ENCODE measurements at regions not wholly inside any gene's neighbourhood (a gene's known extent, or its start where the extent isn't known, plus 50 kb on each side); places are given as distances from the start of the nearest gene placed in this dataset.
A peak's percentile ranks its signal among the peaks of the same experiment; 100 is the strongest.
"Not testable (repeated sequence)": the region's sequence is repeated elsewhere in the genome, so short reads cannot be mapped to it uniquely, and the experiment has no call there.

DNA sequence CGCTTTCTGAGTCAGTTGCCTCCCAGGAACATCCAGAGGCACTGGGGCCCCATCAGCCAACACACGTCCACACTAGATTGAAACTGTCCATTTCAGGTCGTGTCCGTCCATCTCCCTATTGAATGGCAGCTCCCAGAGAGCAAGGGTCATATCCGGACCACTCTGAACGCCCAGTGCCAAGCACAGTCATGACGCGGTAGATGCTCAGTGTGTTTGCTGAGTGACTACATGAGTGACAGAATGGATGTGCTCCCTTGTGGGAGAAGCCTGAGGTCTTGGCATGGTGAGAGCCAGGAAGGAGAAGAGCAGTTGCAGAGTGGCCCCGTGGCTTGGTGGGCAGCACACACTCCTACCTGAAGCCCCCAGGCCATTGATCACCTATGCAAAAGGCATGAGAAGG is 92.5 kb upstream of the CUX1 start:
- Histone ChIP-seq H3K27me3 (no peaks in the 10 kb centered on the region), H3K4me1 (no peaks in the 10 kb centered on the region), H3K27ac (no peak overlapping the region), H3K9me3 (no peaks in the 10 kb centered on the region), H3K4me3 (no peak overlapping the region), H3K36me3 (replicated peaks in 1 of 2; ENCODE audit: insufficient read depth in 1 of 2, low read depth in 2 of 2) (no peaks in the 10 kb centered on the region)
- 83 to 92% methylated on average over 8 to 9 of the region's 9 CpGs for WGBS, 2 donors
- intact Hi-C loops (cut with DNase I): no loop called here
- ATAC-seq: no peak
- TF ChIP-seq, protein P1, sequence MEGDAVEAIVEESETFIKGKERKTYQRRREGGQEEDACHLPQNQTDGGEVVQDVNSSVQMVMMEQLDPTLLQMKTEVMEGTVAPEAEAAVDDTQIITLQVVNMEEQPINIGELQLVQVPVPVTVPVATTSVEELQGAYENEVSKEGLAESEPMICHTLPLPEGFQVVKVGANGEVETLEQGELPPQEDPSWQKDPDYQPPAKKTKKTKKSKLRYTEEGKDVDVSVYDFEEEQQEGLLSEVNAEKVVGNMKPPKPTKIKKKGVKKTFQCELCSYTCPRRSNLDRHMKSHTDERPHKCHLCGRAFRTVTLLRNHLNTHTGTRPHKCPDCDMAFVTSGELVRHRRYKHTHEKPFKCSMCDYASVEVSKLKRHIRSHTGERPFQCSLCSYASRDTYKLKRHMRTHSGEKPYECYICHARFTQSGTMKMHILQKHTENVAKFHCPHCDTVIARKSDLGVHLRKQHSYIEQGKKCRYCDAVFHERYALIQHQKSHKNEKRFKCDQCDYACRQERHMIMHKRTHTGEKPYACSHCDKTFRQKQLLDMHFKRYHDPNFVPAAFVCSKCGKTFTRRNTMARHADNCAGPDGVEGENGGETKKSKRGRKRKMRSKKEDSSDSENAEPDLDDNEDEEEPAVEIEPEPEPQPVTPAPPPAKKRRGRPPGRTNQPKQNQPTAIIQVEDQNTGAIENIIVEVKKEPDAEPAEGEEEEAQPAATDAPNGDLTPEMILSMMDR (IDR thresholded peaks at IDR 0.05): no peak
- TF ChIP-seq POLR2A (IDR thresholded peaks at IDR 0.05): no peak
- no peak for DNase-seq

DNA sequence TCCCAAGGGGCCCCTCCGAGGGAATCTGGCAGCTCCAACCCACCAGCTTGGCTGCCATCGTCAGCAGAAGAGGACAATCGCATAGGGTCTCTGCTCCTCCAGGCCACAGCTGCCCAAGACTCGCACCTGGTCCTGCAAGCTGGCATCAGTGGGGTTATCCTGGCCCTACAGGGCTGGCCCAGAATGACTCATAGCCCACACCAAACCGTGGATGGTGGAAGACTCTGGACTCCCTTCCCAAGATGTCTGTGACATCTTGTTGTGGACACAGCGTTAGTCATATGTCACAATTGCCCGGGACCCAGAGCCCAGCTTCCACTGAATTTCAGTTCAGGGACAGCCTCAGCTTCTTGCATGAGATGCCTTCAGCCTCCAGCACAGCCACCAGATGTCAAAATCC is 91.5 kb upstream of the CUX1 start:
- H3K4me3 ChIP-seq: no peak overlapping the region
- no peak for DNase-seq
- no peaks in the 10 kb centered on the region for H3K27me3 ChIP-seq
- no peak for ATAC-seq
- 52% methylated on average over 2 to 7 of the region's 7 CpGs for WGBS, 2 donors
- no peaks in the 10 kb centered on the region for H3K36me3 ChIP-seq (replicated peaks in 1 of 2; ENCODE audit: insufficient read depth in 1 of 2, low read depth in 2 of 2)
- H3K9me3 ChIP-seq: no peaks in the 10 kb centered on the region
- TF ChIP-seq POLR2A (IDR thresholded peaks at IDR 0.05): no peak
- TF ChIP-seq, protein P1 (IDR thresholded peaks at IDR 0.05): no peak
- H3K4me1 ChIP-seq: no peaks in the 10 kb centered on the region
- intact Hi-C loops (cut with DNase I): no loop called here
- H3K27ac ChIP-seq: no peak overlapping the region

DNA sequence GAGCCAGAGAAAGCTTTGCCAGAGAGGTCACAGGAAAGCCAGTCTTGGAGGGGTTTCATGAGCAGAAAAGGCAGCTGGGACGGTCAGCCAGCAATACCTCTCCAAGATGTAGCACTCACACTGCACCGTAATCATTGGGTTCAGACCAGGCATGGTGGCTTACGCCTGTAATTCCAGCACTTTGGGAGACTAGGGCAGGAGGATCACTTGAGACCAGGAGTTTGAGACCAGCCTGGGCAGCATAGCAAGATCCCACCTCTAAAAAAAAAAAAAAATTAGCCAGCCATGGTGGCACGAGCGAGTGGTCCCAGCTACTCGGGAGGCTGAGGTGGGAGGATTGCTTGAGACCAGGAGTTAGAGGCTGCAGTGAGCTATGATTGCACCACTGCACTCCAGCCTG is 90.2 kb upstream of the CUX1 start:
- Histone ChIP-seq H3K27ac (no peak overlapping the region), H3K36me3 (replicated peaks in 1 of 2; ENCODE audit: insufficient read depth in 1 of 2, low read depth in 2 of 2) (no peaks in the 10 kb centered on the region), H3K4me3 (no peak overlapping the region), H3K4me1 (no peaks in the 10 kb centered on the region), H3K27me3 (no peaks in the 10 kb centered on the region), H3K9me3 (no peaks in the 10 kb centered on the region)
- no peak for DNase-seq
- TF ChIP-seq POLR2A (IDR thresholded peaks at IDR 0.05): no peak
- TF ChIP-seq, protein P1 (IDR thresholded peaks at IDR 0.05): no peak
- 93% methylated on average over 5 to 6 of the region's 6 CpGs for WGBS, 2 donors
- ATAC-seq: no peak
- intact Hi-C loops (cut with DNase I): no loop called here

DNA sequence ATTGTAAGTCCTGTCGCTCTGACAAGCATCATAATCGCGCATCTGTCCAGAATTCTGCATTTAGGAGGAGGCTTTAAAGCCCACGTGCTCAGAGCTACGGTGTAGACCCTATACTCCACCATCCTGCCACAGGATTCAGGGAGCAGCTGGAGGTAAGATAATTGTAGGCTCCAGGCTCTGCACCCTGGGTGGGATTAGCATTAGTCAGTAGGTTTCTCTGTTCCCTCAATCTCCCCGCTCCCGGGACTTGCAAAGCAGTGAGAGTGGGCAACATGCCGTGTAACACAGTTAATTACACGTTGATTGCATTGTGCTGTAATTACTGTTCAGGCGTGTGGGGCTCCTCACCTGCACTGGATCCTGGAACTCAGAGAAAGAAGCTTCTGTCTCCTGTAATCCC is 89.3 kb upstream of the CUX1 start:
- H3K27me3 ChIP-seq: no peaks in the 10 kb centered on the region
- H3K4me1 ChIP-seq: no peaks in the 10 kb centered on the region
- H3K9me3 ChIP-seq: no peaks in the 10 kb centered on the region
- H3K27ac ChIP-seq: no peak overlapping the region
- no peak overlapping the region for H3K4me3 ChIP-seq
- DNase-seq (no peak), ATAC-seq (no peak)
- intact Hi-C loops (cut with DNase I): no loop called here
- WGBS, 2 donors: 75 to 82% methylated on average over 10 of the region's 10 CpGs
- no peak for TF ChIP-seq POLR2A (IDR thresholded peaks at IDR 0.05)
- TF ChIP-seq, protein P1 (IDR thresholded peaks at IDR 0.05): no peak
- no peaks in the 10 kb centered on the region for H3K36me3 ChIP-seq (replicated peaks in 1 of 2; ENCODE audit: insufficient read depth in 1 of 2, low read depth in 2 of 2)

DNA sequence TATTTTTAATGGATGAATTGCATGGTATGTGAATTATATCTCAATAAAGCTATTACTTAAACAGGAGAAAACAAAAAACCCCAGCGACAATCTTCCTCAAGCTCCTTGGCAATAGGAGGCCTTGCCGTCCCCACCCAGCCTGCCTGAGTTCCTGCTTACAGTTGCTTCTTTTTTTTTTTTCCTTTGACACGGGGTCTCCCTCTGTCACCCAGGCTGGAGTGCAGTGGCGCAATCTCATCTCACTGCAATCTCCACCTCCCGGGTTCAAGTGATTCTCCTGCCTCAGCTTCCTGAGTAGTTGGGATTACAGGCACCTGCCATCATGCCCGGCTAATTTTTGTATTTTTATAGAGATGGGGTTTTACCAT is 88.6 kb upstream of the CUX1 start:
- H3K27ac ChIP-seq; intact Hi-C loops (cut with DNase I): not testable (repeated sequence)
- DNase-seq: peak in 1 of 4 donors; percentile 27

More for the DNA sequence above, 88.6 kb upstream of the CUX1 start:
- ATAC-seq; H3K27me3 ChIP-seq; H3K9me3 ChIP-seq; H3K4me1 ChIP-seq; H3K36me3 ChIP-seq (replicated peaks in 1 of 2; ENCODE audit: insufficient read depth in 1 of 2, low read depth in 2 of 2); H3K4me3 ChIP-seq: not testable (repeated sequence)
- WGBS, 2 donors: 69 to 83% methylated on average over 6 of the region's 6 CpGs

Measured in body of pancreas (tissue), 4 donors.